GM19324 (cell line): ENCODE measurements at regions not wholly inside any gene's neighbourhood (a gene's known extent, or its start where the extent isn't known, plus 50 kb on each side); places are given as distances from the start of the nearest gene placed in this dataset.
"Not testable (repeated sequence)": the region's sequence is repeated elsewhere in the genome, so short reads cannot be mapped to it uniquely, and the experiment has no call there.

Source experiments
- ATAC-seq: cut with Tn5 transposase; IDR thresholded peaks from one replicate; pipeline ENCODE4 v1.9.1; 2021; ENCODE audit warnings: mild to moderate bottlenecking, moderate library complexity; ENCODE audit not compliant: unreplicated experiment, low FRiP score

DNA sequence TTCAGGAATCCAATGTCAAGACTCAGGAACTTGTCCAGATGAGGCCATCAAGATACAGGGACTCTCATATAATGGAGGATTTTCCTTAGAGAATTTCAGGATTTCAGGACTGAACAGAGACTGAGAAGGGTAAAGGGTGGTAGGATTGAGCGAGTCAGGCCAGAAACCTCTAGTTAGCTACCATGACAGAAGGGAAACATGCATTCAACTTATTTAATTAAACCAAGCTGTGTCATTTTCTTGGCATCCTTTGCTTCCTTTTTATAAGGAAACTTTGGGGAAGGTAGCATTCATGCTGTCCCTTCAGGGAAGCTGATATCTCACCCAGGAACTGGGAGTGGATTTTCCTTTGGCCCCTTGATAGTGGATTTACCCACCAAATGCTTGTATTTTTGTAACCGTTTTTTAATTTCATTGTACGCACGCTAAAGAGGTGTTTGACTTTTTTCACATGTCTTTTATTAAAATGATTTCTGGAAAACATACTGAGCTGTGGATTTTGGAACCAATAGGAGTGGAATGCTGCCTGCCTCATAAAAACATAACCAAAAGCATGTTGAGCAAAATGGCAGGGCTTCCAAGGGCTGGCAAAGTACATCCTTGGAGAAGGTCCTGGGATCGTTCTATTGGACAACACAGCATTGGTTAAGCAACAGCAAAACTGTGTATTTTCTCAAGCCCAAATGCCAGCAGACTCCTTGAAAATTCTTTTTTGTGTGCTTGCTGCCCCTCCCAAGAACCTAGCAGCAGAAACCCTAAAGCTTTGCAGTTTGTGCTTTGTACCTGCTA is 104.5 kb downstream of the CXCL12 start:
- no peak for ATAC-seq

DNA sequence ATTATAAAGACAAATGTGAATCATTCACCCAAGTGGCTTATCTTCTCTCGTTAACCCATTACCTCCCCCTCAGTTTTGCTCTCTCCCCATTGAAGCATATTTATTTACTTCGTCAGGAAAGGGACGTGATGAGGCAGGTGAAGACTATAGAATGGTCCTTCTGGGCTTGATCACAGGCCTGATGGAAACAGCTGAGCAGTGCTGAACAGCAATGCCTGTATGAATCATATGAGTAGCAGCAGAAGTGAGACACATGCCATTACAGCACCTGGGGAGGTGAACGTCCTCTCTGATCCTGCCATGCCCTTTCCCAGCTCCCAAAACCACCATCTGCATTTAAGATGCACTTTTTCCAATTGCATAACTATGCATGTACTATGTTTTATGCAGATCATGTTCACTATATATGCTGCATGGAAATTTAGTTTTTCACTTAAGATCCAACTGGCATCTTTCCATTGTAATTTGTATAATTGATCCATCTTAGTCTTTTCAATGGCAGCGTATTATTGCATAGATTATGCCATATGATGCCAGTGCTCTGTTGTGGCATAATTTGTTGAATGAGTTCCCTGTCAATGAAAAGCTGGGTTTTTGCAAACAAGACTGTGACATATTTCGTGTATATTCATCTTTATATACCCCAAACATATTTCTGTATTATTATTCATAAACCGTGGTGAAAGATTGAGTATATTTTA is 105.3 kb downstream of the CXCL12 start:
- ATAC-seq, result no peak

DNA sequence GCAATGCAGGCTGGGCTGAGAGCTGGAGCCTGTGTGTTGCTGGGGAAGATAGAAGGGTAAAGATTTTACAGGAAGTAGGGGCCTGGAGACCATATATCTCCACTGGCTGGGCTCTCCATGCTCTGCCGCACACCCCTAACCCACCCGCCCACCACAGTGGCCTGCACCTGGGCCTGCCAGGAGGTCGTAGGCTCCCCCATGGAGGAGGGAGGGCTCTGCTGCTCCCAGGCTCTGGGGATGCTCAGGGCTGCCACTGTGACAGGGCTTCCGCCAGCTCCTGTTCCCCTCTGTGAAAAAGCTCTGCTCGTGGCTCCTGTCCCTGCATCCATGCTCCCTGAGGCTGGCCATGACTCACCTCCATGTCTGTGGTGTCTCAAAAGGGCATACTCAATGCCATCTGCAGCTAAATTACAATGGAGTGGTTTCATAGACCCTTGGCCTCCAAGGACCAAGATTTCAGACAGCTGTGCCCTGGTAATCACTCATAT is 106.0 kb downstream of the CXCL12 start:
- no peak for ATAC-seq

DNA sequence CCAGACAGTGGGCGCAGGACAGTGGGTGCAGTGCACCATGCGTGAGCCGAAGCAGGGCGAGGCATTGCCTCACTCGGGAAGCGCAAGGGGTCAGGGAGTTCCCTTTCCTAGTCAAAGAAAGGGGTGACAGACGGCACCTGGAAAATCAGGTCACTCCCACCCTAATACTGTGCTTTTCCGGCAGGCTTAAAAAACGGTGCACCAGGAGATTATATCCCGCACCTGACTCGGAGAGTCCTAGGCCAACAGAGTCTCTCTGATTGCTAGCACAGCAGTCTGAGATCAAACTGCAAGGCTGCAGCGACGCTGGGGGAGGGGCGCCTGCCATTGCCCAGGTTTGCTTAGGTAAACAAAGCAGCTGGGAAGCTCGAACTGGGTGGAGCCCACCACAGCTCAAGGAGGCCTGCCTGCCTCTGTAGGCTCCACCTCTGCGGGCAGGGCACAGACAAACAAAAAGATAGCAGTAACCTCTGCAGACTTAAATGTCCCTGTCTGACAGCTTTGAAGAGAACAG is 116.4 kb downstream of the CXCL12 start:
- not testable (repeated sequence) for ATAC-seq

DNA sequence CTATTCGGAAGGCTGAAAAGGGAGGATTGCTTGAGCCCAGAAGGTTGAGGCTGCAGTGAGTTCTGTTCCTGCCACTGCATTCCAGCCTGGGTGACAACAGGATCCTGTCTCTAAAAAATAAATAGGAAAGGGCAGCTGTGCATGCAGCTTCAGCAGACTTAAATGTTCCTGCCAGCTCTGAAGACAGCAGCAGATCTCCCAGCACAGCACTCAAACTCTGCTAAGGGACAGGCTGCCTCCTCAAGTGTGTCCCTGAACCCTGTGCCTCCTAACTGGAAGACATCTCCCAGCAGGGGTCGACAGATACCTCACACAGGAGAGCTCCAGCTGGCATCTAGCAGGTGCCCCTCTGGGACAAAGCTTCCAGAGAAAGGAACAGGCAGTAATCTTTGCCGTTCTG is 117.9 kb downstream of the CXCL12 start:
- ATAC-seq, result no peak

DNA sequence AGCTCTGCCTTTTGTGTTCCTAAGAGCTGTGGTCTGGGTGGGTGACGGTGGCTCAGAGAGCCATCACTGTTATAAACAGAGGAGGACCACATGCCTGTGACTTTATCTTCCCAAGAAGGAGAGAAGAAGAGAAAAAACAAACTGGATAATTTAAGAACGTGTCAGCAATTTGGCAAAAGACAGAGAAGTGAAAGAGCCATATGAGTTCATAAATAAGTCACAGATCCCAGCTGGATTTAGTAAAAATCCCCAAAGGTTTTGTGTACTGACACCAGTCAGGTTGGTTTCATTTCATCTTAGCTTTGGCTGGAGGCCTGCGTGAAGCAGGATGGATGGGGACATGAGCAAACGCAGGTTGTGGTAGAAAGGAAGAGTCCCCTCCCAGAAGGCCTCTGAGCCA is 120.7 kb downstream of the CXCL12 start:
- no peak for ATAC-seq

DNA sequence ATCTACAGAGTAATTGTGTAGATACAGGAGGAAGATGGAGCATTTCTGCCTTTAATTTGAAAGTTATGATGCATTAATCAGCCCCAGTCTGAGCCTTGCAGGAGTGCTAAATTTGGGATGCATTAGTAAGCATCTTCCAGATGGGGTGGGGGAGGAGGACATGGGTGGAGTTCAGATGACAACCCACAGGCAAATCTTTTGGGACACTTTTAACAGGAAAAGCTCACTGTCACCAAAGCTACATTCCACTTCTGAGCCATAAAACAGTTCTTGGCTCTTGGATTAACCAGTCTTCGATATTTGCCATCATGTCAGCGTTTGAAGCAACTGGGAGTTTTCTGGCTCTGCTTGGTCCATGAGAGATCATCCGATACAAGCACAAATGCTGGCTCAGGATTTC is 121.1 kb downstream of the CXCL12 start:
- no peak for ATAC-seq

DNA sequence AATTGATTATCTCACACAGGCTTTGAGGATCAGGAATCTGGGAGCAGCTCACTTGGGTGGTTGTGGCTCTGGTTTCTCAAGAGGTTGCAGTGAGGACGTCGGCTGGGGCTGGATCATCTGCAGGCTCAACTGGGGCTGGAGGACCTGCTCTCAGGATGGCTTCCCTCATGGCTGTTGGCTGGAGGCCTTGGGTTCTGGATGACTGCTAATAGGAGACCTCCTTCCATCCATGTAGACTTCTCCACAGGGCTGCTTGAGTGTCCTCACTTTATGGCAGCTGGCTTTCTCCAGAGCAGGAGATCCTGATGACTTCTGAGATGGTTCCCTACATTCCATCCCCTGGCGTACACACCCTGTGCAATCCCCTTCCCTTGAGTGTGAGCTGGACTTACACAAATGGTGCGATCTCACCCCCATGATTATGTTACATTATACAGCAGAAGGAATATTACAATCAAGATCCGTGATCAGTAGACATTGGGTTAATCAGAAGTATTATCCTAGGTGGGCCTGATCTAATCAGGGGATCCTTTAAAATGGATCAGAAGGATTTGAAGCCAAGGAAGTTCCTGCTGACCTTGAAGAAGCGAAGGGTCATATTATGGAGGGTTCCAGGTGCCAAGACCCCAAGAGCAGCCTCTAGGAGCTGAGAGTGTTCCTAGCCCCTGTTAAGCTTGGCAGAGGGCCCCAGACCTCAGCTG is 122.2 kb downstream of the CXCL12 start:
- ATAC-seq, result no peak

DNA sequence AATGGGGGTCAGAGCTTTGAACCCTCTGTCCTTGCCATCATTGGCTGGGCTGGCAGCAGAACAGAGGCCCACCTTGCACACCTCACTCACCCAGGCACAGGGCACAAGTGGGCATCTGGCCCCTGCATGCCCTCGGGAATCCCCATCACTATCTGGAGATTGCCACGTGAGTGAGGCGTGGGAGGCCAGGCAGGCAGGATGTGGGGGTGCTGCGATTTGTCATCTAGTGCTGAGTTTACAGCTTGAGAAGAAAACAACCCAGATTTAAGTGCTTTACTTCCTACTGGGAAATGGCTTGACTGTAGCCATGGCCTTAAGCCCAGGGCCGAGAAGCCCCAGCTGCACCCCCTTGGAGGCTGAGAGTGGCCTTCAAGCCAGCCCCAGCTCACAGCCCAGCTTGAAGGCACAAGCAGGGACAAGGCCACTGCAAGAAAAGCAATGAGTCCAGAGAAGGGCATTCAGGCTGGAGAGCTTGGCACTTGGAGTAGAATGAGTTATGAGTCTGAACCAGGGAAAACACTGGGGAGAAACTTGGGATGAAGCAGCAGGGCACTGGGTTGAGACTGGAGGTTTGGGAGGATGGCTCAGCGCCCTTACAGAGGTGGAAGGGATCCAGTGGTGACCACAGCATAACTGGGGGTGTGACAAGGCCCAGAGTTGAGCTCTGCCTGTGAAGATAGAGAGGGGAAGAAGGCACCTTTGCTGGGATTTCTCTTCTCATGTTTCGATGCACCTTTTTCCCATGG is 123.0 kb downstream of the CXCL12 start:
- ATAC-seq, result no peak

DNA sequence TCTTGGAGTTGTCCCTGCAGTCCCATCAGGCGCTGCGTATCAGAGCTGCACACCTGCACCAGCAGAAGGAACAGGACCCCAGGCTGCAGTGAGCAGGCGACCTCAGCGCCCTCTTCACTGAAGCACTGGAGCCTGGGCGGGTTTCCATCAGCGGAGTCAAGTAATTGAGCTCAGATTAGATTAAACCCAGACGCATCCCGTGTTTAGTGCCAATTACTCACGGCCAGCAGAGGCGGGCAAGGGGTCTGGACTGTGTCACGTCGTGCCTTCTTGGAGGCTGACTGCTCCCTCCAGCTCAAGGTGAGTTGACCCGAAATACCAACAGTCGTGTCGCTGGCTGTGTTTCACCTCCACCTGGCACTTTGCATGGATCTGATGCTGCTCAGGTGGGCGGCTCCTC is 123.6 kb downstream of the CXCL12 start:
- no peak for ATAC-seq

DNA sequence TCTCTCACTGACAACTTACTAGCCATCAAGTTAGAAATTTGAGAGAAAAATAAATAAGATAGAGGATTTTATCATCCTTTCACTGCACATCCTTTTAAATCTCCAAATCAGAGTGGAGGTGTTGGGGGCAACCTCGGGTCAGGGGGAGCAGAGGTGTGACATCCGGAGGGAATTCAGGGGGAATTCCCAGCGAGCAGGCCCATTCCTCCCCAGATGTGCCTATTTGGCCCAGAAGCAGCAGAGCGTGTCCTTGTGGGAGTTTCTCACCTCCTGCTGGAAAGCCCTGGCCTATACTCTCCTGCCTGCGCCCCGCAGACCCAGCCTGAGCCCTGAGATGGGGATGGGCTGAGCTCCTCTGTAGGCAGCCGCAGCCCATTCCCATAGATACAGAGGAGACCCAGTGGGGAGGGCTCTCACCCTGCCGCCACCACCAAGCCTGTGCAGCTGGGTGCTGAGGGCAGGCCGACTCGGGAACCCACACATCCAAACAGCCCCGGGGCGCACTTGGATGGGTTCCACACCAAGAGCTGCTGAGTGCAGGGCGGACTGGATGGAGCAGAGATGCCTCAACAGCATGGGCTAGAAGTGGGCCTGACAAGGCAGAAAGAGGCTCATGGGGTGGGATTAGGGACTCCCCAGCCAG is 124.5 kb downstream of the CXCL12 start:
- no peak for ATAC-seq

DNA sequence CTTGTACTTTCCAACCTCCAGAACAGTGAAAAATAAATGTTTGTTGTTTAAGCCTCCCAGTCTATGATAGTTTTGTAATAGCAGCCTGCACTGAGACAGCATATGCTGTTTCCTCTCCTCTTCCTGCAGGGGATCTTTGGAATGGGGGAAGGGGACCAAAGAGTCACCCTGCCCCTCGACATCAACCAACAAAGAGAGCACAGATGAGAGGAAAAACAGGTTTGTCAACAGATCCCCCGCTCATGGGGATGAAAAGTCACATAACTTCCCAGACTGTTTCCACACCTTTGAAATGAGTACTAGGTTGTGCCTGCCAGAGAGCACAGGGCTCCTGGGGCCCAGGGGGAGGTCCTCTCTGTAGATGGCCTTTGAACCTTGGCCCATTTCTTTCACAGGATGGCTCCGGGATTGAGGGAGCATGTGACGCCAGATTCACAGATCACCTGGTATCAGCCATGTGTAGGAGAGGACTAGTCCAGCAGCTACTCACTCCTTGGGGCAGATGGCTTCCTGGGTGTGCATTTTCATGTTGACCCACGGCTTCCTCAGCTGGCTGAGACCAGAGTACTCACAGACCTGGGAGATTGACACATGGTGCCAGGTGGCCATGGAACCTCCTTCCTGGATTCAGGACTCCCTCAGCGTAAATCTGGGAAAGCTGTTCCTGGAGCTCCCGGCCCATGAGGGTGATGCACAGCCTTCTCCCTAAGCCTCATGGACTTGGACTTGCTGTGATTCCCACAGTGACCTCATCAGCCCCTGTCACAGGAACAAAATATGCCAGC is 125.6 kb downstream of the CXCL12 start:
- ATAC-seq, result no peak

DNA sequence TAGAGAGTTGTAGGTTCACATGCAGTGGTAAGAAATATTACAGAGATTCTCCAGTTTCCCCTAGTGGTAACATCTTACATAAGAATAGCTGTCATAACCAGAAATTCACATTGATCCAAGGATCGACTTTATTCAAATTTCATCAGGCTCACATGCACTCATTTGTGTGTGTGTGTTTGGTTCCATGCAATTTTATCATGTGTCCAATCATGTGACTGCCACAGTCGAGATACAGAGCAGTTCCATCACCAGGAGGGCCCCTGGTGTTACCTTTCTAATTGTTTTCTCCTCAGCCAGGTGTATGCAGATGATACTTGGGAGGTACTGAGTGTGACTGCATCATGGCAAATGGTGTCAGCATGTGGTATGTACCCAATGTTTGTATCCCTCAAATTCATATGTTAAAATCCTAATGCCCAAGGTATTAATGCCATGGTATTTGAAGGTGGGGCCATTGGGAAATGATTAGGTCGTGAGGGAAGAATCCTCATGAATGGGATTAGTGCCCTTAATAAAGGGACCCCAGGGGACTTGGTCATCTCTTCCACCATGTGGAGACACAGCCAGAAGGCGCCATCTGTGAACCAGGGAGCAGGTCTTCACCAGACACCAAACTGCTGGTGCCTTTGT is 126.3 kb downstream of the CXCL12 start:
- no peak for ATAC-seq

DNA sequence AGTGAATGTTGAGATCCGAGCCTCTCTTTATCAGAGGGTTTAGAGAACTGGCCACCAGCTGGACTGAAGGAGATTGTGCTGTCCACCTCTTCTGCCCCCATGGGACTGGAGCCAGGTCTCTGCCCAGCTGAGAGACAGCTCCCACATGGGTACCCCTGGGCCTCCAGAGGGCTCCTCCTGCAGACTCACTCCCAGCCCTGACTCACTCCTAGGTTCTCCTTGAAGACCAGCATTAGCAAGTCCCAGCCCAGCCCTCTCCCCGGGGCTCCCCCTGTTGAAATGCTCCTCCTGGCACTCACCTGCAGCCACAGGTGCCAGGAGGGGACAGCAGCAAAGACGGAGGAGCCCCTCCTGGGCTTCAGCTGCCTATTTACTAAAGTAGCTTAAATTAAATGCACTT is 126.9 kb downstream of the CXCL12 start:
- ATAC-seq, result no peak

DNA sequence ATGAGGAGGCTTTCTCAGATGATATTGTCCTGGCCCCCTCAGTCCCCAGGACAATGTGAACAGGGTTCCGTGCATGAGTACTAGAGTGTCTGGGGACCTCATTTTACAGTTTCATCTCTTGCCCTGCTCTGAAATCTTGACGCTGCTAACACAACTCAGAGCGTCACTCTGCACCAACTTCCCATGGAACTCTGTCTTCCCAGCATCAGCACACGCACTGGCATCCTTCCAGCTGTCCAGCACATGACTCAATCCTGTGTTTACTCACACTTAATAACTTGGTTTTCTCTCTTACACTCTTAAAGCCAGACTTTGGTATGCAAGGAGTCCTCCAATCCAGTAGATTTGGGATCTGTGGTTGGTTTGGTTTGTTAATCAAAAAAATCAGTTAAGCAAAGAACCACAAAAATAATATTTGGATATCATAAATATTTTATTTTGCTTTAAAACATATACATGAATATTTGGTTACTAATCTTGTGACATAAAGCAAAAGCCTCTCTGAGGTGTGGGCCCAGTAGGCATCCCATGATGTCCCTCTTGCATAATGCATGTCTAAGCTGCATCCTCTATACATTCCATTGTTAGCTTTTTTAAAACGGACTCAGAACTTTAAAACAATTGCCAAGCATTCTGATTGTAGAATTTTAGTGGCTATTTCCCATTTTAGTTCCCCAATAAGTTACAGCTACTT is 131.0 kb downstream of the CXCL12 start:
- ATAC-seq, result no peak

DNA sequence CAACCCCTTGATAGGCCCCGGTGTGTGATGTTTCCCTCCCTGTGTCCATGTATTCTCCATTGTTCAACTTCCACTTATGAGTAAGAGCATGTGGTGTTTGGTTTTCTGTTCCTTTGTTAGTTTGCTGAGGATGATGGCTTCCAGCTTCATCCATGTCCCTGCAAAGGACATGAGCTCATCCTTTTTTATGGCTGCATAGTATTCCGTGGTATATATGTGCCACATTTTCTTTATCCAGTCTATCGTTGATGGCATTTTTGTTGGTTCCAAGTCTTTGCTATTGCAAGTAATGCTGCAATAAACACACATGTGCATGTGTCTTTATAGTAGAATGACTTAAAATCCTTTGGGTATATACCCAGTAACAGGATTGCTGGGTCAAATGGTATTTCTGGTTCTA is 132.3 kb downstream of the CXCL12 start:
- ATAC-seq, result not testable (repeated sequence)

DNA sequence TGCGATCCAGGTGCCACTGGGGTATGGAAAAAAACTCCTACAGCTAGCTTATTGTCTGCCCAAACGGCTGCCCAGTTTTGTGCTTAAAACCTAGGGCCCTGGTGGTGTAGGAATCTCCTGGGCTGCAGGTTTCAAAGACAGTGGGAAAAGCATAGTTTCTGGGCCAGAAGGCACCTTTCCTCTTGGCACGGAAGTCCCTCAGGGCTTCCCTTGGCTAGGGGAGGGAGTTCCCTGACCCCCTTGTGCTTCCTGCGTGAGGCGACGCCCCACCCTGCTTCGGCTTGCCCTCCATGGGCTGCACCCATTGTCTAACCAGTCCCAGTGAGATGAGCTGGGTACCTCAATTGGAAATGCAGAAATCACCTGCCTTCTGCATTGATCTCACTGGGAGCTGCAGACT is 135.0 kb downstream of the CXCL12 start:
- not testable (repeated sequence) for ATAC-seq

DNA sequence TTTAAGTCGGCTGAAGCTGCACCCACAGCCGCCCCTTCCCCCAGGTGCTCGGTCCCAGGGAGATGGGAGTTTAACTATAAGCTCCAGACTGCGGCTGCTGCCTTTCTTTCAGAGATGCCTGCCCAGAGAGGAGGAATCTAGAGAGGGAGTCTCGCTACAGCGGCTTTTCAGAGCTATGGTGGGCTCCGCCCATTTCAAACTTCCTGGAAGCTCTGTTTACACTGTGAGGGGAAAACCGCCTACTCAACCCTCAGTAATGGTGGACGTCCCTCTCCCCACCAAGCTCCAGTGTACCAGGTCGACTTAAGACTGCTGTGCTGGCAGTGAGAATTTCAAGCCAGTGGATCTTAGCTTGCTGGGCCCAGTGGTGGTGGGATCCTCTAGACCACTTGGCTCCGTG is 135.4 kb downstream of the CXCL12 start:
- no peak for ATAC-seq
